Mesothelial cell of epicardium (in vitro differentiated cells): ENCODE measurements at regions not wholly inside any gene's neighbourhood (a gene's known extent, or its start where the extent isn't known, plus 50 kb on each side); places are given as distances from the start of the nearest gene placed in this dataset.

Source experiments
- DNase-seq, 2 experiments: peaks; one replicate each; pipeline ENCODE4 v3.0.0; 2021; ENCODE audit warnings: low spot score in 2 of 2; ENCODE audit not compliant: unreplicated experiment in 2 of 2
- H3K27ac Mint-ChIP-seq: 2 replicates; pipeline ENCODE4 v1.8.0; 2021; ENCODE audit warnings: mixed read lengths
- H3K27me3 Mint-ChIP-seq: 2 replicates; pipeline ENCODE4 v1.8.0; 2021; ENCODE audit warnings: low read depth, mixed read lengths
- H3K36me3 Mint-ChIP-seq: 2 replicates; pipeline ENCODE4 v1.8.0; 2021; ENCODE audit warnings: mixed read lengths
- H3K4me1 Mint-ChIP-seq: 2 replicates; pipeline ENCODE4 v1.8.0; 2021; ENCODE audit warnings: mixed read lengths
- H3K4me3 Mint-ChIP-seq: 2 replicates; pipeline ENCODE4 v1.8.0; 2021; ENCODE audit warnings: mild to moderate bottlenecking, moderate library complexity, mixed read lengths
- H3K9me3 Mint-ChIP-seq: 2 replicates; pipeline ENCODE4 v1.8.0; 2021; ENCODE audit warnings: mixed read lengths
- TF ChIP-seq, protein P1 (sequence below): fragments of 200-600 bp; sonication (generic); IDR thresholded peaks from one replicate; pipeline ENCODE4 v1.5.0; 2021; ENCODE audit warnings: antibody characterized with exemption; ENCODE audit not compliant: unreplicated experiment

DNA sequence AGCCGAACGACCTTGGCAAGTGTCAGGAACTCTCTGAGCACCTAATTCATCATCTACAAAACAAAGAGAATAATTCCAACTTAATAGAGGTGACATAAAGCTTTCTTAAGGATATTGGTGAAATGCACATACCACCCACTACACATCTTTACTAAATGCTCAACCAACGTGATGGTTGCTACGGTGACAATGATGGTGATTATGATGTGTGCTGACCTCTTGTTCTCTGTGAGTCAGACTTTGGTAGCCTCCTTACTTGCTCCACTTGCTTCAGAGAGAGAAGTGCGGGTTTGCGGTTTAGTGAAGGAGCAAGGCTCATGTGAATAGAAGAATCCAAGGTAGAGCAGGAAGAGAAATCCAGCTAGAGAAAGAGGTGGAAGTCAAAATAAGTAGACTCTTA is 52.8 kb upstream of the CLNK start:
- no peaks in the 10 kb centered on the region for H3K27me3 Mint-ChIP-seq
- no peaks in the 10 kb centered on the region for H3K9me3 Mint-ChIP-seq
- no peak overlapping the region for H3K27ac Mint-ChIP-seq
- no peak overlapping the region for H3K4me3 Mint-ChIP-seq
- no peaks in the 10 kb centered on the region for H3K36me3 Mint-ChIP-seq
- no peaks in the 10 kb centered on the region for H3K4me1 Mint-ChIP-seq
- DNase-seq, result no peak
- TF ChIP-seq, protein P1, sequence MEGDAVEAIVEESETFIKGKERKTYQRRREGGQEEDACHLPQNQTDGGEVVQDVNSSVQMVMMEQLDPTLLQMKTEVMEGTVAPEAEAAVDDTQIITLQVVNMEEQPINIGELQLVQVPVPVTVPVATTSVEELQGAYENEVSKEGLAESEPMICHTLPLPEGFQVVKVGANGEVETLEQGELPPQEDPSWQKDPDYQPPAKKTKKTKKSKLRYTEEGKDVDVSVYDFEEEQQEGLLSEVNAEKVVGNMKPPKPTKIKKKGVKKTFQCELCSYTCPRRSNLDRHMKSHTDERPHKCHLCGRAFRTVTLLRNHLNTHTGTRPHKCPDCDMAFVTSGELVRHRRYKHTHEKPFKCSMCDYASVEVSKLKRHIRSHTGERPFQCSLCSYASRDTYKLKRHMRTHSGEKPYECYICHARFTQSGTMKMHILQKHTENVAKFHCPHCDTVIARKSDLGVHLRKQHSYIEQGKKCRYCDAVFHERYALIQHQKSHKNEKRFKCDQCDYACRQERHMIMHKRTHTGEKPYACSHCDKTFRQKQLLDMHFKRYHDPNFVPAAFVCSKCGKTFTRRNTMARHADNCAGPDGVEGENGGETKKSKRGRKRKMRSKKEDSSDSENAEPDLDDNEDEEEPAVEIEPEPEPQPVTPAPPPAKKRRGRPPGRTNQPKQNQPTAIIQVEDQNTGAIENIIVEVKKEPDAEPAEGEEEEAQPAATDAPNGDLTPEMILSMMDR, result no peak

DNA sequence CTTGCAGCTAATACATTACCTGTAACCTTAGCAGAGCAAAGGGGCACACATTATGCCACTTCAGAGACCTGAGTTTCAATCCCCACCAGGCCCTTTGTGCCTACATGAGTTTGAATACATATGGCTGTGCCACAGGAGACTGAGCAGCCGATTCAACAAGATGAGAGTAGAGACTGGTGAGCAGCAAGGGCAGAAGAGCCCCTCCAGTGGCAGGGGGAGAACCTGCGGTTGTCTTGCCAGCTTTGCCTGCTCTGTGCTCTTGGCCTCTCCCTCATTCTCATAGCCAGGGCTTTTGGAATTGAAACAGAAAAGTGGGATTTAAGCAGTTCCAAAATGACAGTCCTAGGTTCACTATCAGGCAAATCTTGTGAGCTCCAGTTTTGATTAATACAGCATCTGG is 52.3 kb upstream of the CLNK start:
- Mint-ChIP-seq H3K9me3 (no peaks in the 10 kb centered on the region), H3K27ac (no peak overlapping the region), H3K4me1 (no peaks in the 10 kb centered on the region), H3K27me3 (no peaks in the 10 kb centered on the region), H3K36me3 (no peaks in the 10 kb centered on the region), H3K4me3 (no peak overlapping the region)
- TF ChIP-seq, protein P1, result no peak
- DNase-seq, result no peak

DNA sequence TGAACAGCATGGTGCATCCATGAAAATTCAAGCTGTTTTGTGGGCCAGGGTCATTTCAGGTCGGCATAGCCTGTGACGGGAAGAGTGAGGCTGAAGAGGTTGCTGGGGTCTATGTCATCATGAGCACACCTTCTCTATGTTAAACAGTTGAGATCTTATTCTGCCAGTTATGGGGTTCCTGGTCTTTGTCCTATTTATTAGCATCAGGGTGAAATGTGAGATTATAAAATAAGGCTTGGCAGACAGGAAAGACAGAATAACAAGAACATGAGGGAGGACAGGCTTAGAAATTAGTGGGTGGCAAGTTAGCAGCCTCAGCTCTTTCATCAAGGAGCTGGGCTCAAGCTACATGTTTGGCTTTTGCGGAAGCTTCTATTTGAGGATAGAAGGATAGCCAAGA is 51.7 kb upstream of the CLNK start:
- no peaks in the 10 kb centered on the region for H3K36me3 Mint-ChIP-seq
- no peak overlapping the region for H3K27ac Mint-ChIP-seq
- H3K27me3 Mint-ChIP-seq, result peaks cover under 1% of the 10 kb centered on the region
- H3K9me3 Mint-ChIP-seq, result no peaks in the 10 kb centered on the region
- TF ChIP-seq, protein P1, result no peak
- no peak overlapping the region for H3K4me3 Mint-ChIP-seq
- peaks cover under 1% of the 10 kb centered on the region for H3K4me1 Mint-ChIP-seq
- no peak for DNase-seq

DNA sequence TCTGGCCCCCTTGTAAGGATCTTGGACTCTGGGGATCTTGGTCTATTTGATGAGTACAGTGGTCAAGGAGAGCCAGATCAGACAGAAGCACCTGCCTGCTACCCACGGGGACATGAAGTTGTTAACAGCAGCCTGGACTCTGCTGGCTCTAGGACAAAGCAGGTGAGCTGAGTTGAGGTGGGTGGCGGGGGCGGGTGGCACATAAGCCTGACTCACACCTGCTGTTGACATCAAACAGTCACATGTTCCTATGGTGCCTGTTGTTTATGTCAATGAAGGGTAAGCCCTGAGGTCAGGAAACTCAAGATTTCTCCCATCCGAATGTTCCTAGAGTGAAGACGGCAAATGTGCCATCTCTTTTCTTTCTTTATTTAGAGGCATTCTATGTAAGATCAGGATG is 50.1 kb upstream of the CLNK start:
- Mint-ChIP-seq H3K27ac (no peak overlapping the region), H3K4me3 (no peak overlapping the region), H3K36me3 (no peaks in the 10 kb centered on the region), H3K4me1 (peaks cover 1% of the 10 kb centered on the region), H3K9me3 (no peaks in the 10 kb centered on the region), H3K27me3 (peaks cover 1% of the 10 kb centered on the region)
- DNase-seq, result no peak
- TF ChIP-seq, protein P1, result no peak
